A549 (cell line): ENCODE measurements at regions not wholly inside any gene's neighbourhood (a gene's known extent, or its start where the extent isn't known, plus 50 kb on each side); places are given as distances from the start of the nearest gene placed in this dataset.

Experiments
- ATAC-seq, 2 experiments: fragments of 200-7000 bp in 1 of 2; fragments of >200 bp in 1 of 2; cut with Nextera tagmentation in 1 of 2; cut with Tn5 transposase in 1 of 2; 3 replicates each; pipeline versions ENCODE4 v1.8.0 to v1.9.1; 2018 to 2020; ENCODE audit warnings: mild to moderate bottlenecking in 1 of 2, moderate library complexity in 1 of 2
- CTCF ChIA-PET: fragments of 300-600 bp; sonication (Branson Sonifier 250); formaldehyde crosslinking; extraction: SDS; loops from one replicate; lab custom pipeline; 2021; ENCODE audit warnings: antibody characterized with exemption, inconsistent platforms; lab: Yijun Ruan, JAX
- POLR2A ChIA-PET: fragments of 350-600 bp; formaldehyde crosslinking; extraction: SDS; loops from one replicate; lab custom pipeline; 2021; ENCODE audit warnings: antibody characterized with exemption, inconsistent platforms; lab: Yijun Ruan, JAX
- DNase-seq, 2 experiments: peaks; one replicate each; pipeline versions ENCODE4 v3.0.0 to v3.0.0-alpha.2; 2011 to 2016; ENCODE audit warnings: low read depth in 1 of 2, low spot score in 1 of 2
- FAIRE-seq: peaks from 2 replicates; lab custom pipeline; 2011; peaks lifted over from hg19 to GRCh38; lab: Jason Lieb, UNC
- H3K27ac ChIP-seq, 2 experiments: fragments of >200 bp; sonication (Bioruptor Twin); formaldehyde crosslinking; 3 replicates each; pipeline ENCODE4 v1.5.1; 2016 to 2017
- H3K4me1 ChIP-seq: fragments of >200 bp; sonication (Bioruptor Twin); formaldehyde crosslinking; 3 replicates; pipeline ENCODE4 v1.6.1; 2016
- H3K4me2 ChIP-seq: fragments of >200 bp; sonication (Bioruptor Twin); formaldehyde crosslinking; 3 replicates; pipeline ENCODE4 v1.6.1; 2016
- H3K4me3 ChIP-seq: fragments of >200 bp; sonication (Bioruptor Twin); formaldehyde crosslinking; 3 replicates; pipeline ENCODE4 v1.5.1; 2016
- H3K9me3 ChIP-seq: fragments of >200 bp; sonication (Bioruptor Twin); formaldehyde crosslinking; 3 replicates; pipeline ENCODE4 v1.6.1; 2016
- CHD2 ChIP-seq: fragments of 150-350 bp; IDR thresholded peaks from 2 replicates; pipeline ENCODE4 v1.6.1; 2014; ENCODE audit warnings: low read length; ENCODE audit not compliant: partially characterized antibody
- EHF ChIP-seq: fragments of 250-450 bp; sonication (Bioruptor Pico); IDR thresholded peaks from 2 replicates; pipeline ENCODE4 v1.5.0; 2020; ENCODE audit warnings: mild to moderate bottlenecking
- EHMT2 ChIP-seq: fragments of 200-600 bp; sonication (generic); IDR thresholded peaks from 2 replicates; pipeline ENCODE4 v1.6.1; 2016; ENCODE audit warnings: antibody characterized with exemption, low read depth, mild to moderate bottlenecking, moderate library complexity
- EP300 ChIP-seq, 2 experiments: fragments of >200 bp; sonication (Bioruptor Twin); formaldehyde crosslinking; IDR thresholded peaks; 2 replicates in 1 of 2; 3 replicates in 1 of 2; pipeline ENCODE4 v1.6.1; 2016 to 2017
- FOSB ChIP-seq: fragments of 250-450 bp; sonication (Bioruptor Pico); IDR thresholded peaks from 2 replicates; pipeline ENCODE4 v1.5.0; 2020; ENCODE audit warnings: mild to moderate bottlenecking, moderate library complexity
- FOSL2 ChIP-seq, 2 experiments: fragments of 450-650 bp in 1 of 2; fragments of >200 bp in 1 of 2; sonication (Bioruptor Twin) in 1 of 2; formaldehyde crosslinking; IDR thresholded peaks; 2 replicates each; pipeline versions ENCODE4 v1.5.0 to v1.6.1; 2016 to 2020; ENCODE audit warnings: mild to moderate bottlenecking in 1 of 2, moderate library complexity in 1 of 2
- GATA3 ChIP-seq: IDR thresholded peaks from 2 replicates; pipeline ENCODE4 v1.6.1; 2012; ENCODE audit warnings: borderline replicate concordance
- HDAC2 ChIP-seq: fragments of 200-600 bp; sonication (generic); IDR thresholded peaks from 2 replicates; pipeline ENCODE4 v1.6.1; 2016
- HMGXB4 ChIP-seq: fragments of 250-450 bp; sonication (Bioruptor Pico); IDR thresholded peaks from 2 replicates; pipeline ENCODE4 v1.5.0; 2021; ENCODE audit warnings: mild to moderate bottlenecking, moderate library complexity, borderline replicate concordance
- HOXB13 ChIP-seq: fragments of 250-450 bp; sonication (Bioruptor Pico); IDR thresholded peaks from 2 replicates; pipeline ENCODE4 v1.5.0; 2020; ENCODE audit warnings: low read depth, mild to moderate bottlenecking, moderate library complexity
- HOXB5 ChIP-seq: fragments of 250-450 bp; sonication (Bioruptor Pico); IDR thresholded peaks from 2 replicates; pipeline ENCODE4 v1.5.0; 2020; ENCODE audit warnings: mild to moderate bottlenecking, moderate library complexity
- MAFK ChIP-seq: fragments of 450-650 bp; IDR thresholded peaks from 2 replicates; pipeline ENCODE4 v1.6.1; 2014; ENCODE audit not compliant: partially characterized antibody
- MAX ChIP-seq: IDR thresholded peaks from 2 replicates; pipeline ENCODE4 v1.6.1; 2012
- NR3C1 ChIP-seq: fragments of >200 bp; sonication (Bioruptor Twin); formaldehyde crosslinking; IDR thresholded peaks from 3 replicates; pipeline ENCODE4 v1.6.1; 2017
- PBX3 ChIP-seq: IDR thresholded peaks from 2 replicates; pipeline ENCODE4 v1.6.1; 2012
- PHF8 ChIP-seq: fragments of 200-600 bp; sonication (generic); IDR thresholded peaks from 2 replicates; pipeline ENCODE4 v1.6.1; 2016; ENCODE audit warnings: low read depth, mild to moderate bottlenecking, antibody characterized with exemption, moderate library complexity, borderline replicate concordance
- POLR2A ChIP-seq: IDR thresholded peaks from 2 replicates; pipeline ENCODE4 v1.6.1; 2012; ENCODE audit warnings: mild to moderate bottlenecking, low read length
- POLR2AphosphoS2 ChIP-seq: conservative IDR thresholded peaks from 2 replicates; pipeline ENCODE4 v1.6.1; 2012; ENCODE audit warnings: low read length, improper control_type of control experiment, inconsistent platforms
- RFX5 ChIP-seq: fragments of 450-650 bp; IDR thresholded peaks from 2 replicates; pipeline ENCODE4 v1.7.1; 2014; ENCODE audit warnings: antibody characterized with exemption, mild to moderate bottlenecking, moderate library complexity
- TP53 ChIP-seq: fragments of 250-450 bp; sonication (Bioruptor Pico); IDR thresholded peaks from 2 replicates; pipeline ENCODE4 v1.5.0; 2021; ENCODE audit warnings: mild to moderate bottlenecking, moderate library complexity
- ZSCAN20 ChIP-seq: fragments of 250-450 bp; sonication (Bioruptor Pico); IDR thresholded peaks from 2 replicates; pipeline ENCODE4 v1.8.0; 2022; ENCODE audit warnings: mild to moderate bottlenecking, moderate library complexity
- WGBS: methylation state at CpG from one replicate; pipeline ENCODE4 v1.1.6; 2017; ENCODE audit errors: missing lambda C conversion rate; 5-methylcytosine and 5-hydroxymethylcytosine counted together
- TF ChIP-seq, protein P1 (sequence below): fragments of >200 bp; sonication (Bioruptor Twin); formaldehyde crosslinking; IDR thresholded peaks from 2 replicates; pipeline ENCODE4 v1.6.1; 2016
- TF ChIP-seq, protein P2 (sequence below): fragments of >200 bp; sonication (Bioruptor Twin); formaldehyde crosslinking; IDR thresholded peaks from 3 replicates; pipeline ENCODE4 v1.6.1; 2016
- TF ChIP-seq, protein P3 (sequence below): fragments of 250-450 bp; sonication (Bioruptor Pico); IDR thresholded peaks from 2 replicates; pipeline ENCODE4 v1.5.0; 2020; ENCODE audit warnings: low read depth, mild to moderate bottlenecking, moderate library complexity

DNA sequence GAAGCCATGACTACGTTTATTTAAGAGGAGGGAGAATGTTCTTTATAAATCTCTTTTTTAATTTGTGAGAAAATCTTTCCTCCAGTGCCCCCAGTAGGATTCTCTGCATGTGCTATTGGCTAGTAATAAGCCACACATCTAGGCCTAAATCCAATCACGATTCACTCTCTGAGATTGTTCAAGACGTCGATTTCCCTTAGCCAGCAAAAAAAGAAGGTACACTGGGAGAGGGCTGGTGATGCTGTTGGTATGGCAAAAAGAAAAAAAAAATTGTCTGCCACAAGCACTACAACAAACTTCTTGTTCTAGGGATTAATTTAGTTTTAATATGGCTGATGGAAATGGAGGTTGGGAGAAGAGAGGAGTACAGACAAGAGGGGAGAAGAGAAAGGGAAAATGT lies 130.5 kb upstream of the MROH9 start:
- no peak overlapping the region for H3K4me2 ChIP-seq
- ChIA-PET CTCF (no interaction called here), POLR2A (no interaction called here)
- H3K9me3 ChIP-seq = no peaks in the 10 kb centered on the region
- 20% methylated on average over 4 of the region's 4 CpGs for WGBS
- FAIRE-seq = no peak
- H3K4me3 ChIP-seq = no peak overlapping the region
- no peak for ATAC-seq
- TF ChIP-seq MAX (no peak), TP53 (no peak), ZSCAN20 (CRISPR knock-in tag) (no peak), MAFK (peak; percentile 56)
- TF ChIP-seq, protein P1, sequence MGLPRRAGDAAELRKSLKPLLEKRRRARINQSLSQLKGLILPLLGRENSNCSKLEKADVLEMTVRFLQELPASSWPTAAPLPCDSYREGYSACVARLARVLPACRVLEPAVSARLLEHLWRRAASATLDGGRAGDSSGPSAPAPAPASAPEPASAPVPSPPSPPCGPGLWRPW = no peak
- TF ChIP-seq, protein P2, sequence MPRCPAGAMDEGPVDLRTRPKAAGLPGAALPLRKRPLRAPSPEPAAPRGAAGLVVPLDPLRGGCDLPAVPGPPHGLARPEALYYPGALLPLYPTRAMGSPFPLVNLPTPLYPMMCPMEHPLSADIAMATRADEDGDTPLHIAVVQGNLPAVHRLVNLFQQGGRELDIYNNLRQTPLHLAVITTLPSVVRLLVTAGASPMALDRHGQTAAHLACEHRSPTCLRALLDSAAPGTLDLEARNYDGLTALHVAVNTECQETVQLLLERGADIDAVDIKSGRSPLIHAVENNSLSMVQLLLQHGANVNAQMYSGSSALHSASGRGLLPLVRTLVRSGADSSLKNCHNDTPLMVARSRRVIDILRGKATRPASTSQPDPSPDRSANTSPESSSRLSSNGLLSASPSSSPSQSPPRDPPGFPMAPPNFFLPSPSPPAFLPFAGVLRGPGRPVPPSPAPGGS = no peak
- no peak overlapping the region for H3K27ac ChIP-seq
- no peaks in the 10 kb centered on the region for H3K4me1 ChIP-seq
- DNase-seq = no peak

DNA sequence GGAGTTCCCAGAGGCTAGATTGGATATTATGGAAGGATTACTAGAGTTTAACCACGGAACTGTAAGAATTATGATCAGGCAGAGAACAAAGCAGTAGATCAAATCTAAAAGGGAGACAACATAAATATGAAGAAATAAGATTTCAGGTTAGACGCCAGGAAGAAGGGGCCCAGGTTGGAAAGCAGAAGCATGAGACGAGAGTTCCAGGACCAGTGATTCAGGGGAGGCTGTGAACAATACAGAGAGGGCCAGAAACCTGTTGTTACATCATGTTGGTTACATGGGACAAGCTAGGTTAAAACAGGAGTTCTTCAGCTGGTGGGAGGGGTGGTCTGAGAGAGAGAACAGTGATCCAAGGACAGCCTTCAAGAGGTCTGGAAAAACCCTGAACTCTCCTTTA lies 128.4 kb upstream of the MROH9 start:
- no peak for ATAC-seq
- Histone ChIP-seq H3K4me1 (no peaks in the 10 kb centered on the region), H3K4me2 (no peak overlapping the region), H3K4me3 (no peak overlapping the region), H3K27ac (no peak overlapping the region), H3K9me3 (no peaks in the 10 kb centered on the region)
- FAIRE-seq = no peak
- TF ChIP-seq MAX = no peak
- TF ChIP-seq EHF = no peak
- no peak for TF ChIP-seq FOSB (CRISPR knock-in tag)
- TF ChIP-seq HOXB5 (CRISPR knock-in tag) = no peak
- TF ChIP-seq HOXB13 = no peak
- no peak for TF ChIP-seq HDAC2
- no peak for TF ChIP-seq NR3C1
- no peak for TF ChIP-seq FOSL2 (IDR thresholded peaks at IDR 0.05)
- no peak for TF ChIP-seq FOSL2 (CRISPR knock-in tag; IDR thresholded peaks at IDR 0.05)
- no peak for TF ChIP-seq POLR2AphosphoS2
- TF ChIP-seq EHMT2 = no peak
- TF ChIP-seq RFX5 = no peak
- DNase-seq = no peak
- ChIA-PET POLR2A (no interaction called here), CTCF (interaction anchor here (1.5 kb wide), 1 partner anchor 123 kb away, joined by 3 read pairs; no protein-coding TSS in a partner anchor)
- WGBS = 11% methylated on average over 3 of the region's 3 CpGs

GRCh38 chr1:170807432-170807831 lies 127.9 kb upstream of the MROH9 start:
- ChIA-PET CTCF (interaction anchor here (1.5 kb wide), 1 partner anchor 122 kb away, joined by 3 read pairs; no protein-coding TSS in a partner anchor), POLR2A (no interaction called here)
- DNase-seq = no peak

GRCh38 chr1:170808216-170808885 lies 127.0 kb upstream of the MROH9 start:
- Histone ChIP-seq H3K4me1 (no peaks in the 10 kb centered on the region), H3K27ac (no peak overlapping the region), H3K4me3 (no peak overlapping the region), H3K9me3 (no peaks in the 10 kb centered on the region), H3K4me2 (no peak overlapping the region)
- ATAC-seq = no peak
- ChIA-PET CTCF (no interaction called here), POLR2A (no interaction called here)
- no peak for DNase-seq
- no peak for FAIRE-seq
- 3% methylated on average over 3 of the region's 3 CpGs for WGBS
- TF ChIP-seq ZSCAN20 (CRISPR knock-in tag) (no peak), HMGXB4 (CRISPR knock-in tag) (no peak), TP53 (no peak), PBX3 (no peak), CHD2 (no peak), EP300 (IDR thresholded peaks at IDR 0.05) (no peak), POLR2A (no peak), GATA3 (no peak), PHF8 (no peak)
- TF ChIP-seq, protein P1 = no peak

More at GRCh38 chr1:170807432-170807831, 127.9 kb upstream of the MROH9 start:
- H3K4me3 ChIP-seq = no peak overlapping the region
- 4% methylated on average over 4 of the region's 4 CpGs for WGBS
- no peaks in the 10 kb centered on the region for H3K9me3 ChIP-seq
- TF ChIP-seq, protein P3, sequence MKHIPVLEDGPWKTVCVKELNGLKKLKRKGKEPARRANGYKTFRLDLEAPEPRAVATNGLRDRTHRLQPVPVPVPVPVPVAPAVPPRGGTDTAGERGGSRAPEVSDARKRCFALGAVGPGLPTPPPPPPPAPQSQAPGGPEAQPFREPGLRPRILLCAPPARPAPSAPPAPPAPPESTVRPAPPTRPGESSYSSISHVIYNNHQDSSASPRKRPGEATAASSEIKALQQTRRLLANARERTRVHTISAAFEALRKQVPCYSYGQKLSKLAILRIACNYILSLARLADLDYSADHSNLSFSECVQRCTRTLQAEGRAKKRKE (CRISPR knock-in tag) = no peak
- TF ChIP-seq, all 56 proteins: peak for 0
- no peak overlapping the region for H3K27ac ChIP-seq
- H3K4me1 ChIP-seq = no peaks in the 10 kb centered on the region
- FAIRE-seq = no peak
- H3K4me2 ChIP-seq = no peak overlapping the region
- no peak for ATAC-seq
